ENCODE measurements at regions not wholly inside any gene's neighbourhood (a gene's known extent, or its start where the extent isn't known, plus 50 kb on each side); places are given as distances from the start of the nearest gene placed in this dataset.

DNA sequence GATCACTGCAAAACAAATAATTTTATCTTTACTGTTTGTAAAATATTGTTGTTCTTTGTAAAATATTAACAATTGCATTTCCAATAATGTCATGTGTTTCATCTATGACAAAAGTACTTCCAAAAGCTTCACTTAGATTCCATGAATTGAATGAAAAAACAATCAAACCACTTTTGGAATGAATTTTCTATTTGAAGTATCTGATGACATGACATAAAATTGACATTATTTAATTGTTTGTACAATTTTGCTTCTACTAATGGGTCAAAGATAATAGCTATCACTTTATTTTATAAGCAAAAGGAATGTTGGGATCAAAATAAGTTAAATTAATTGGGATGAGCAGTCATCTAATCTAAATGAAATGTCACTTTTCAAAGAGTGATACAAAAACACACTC is 684.3 kb downstream of the NR2F1-AS1 start:
- TF ChIP-seq, protein P1, sequence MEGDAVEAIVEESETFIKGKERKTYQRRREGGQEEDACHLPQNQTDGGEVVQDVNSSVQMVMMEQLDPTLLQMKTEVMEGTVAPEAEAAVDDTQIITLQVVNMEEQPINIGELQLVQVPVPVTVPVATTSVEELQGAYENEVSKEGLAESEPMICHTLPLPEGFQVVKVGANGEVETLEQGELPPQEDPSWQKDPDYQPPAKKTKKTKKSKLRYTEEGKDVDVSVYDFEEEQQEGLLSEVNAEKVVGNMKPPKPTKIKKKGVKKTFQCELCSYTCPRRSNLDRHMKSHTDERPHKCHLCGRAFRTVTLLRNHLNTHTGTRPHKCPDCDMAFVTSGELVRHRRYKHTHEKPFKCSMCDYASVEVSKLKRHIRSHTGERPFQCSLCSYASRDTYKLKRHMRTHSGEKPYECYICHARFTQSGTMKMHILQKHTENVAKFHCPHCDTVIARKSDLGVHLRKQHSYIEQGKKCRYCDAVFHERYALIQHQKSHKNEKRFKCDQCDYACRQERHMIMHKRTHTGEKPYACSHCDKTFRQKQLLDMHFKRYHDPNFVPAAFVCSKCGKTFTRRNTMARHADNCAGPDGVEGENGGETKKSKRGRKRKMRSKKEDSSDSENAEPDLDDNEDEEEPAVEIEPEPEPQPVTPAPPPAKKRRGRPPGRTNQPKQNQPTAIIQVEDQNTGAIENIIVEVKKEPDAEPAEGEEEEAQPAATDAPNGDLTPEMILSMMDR (IDR thresholded peaks at IDR 0.05 in 4 of 5, conservative IDR thresholded peaks at IDR 0.05 in 1 of 5) = no peak
- no peak for TF ChIP-seq POLR2A (IDR thresholded peaks at IDR 0.05)
